Hepatocyte (in vitro differentiated cells): ENCODE measurements at regions not wholly inside any gene's neighbourhood (a gene's known extent, or its start where the extent isn't known, plus 50 kb on each side); places are given as distances from the start of the nearest gene placed in this dataset.

Experiments
- DNase-seq: peaks from one replicate; pipeline ENCODE4 v3.0.0-alpha.2; 2016; ENCODE audit warnings: low spot score
- H2AFZ ChIP-seq: fragments of 200-600 bp; sonication (generic); 2 replicates; pipeline ENCODE4 v1.6.0; 2016; ENCODE audit warnings: antibody characterized with exemption, mild to moderate bottlenecking
- H3K27ac ChIP-seq: fragments of 200-600 bp; sonication (generic); 2 replicates; pipeline ENCODE4 v1.5.1; 2016; ENCODE audit warnings: mild to moderate bottlenecking
- H3K27me3 ChIP-seq: fragments of 200-600 bp; sonication (generic); 2 replicates; pipeline ENCODE4 v1.6.1; 2016
- H3K36me3 ChIP-seq: fragments of 200-600 bp; sonication (generic); replicated peaks from 2 replicates; pipeline ENCODE4 v1.5.1; 2016; ENCODE audit warnings: low read depth; ENCODE audit not compliant: insufficient read depth
- H3K4me1 ChIP-seq: fragments of 200-600 bp; sonication (generic); 2 replicates; pipeline ENCODE4 v1.5.1; 2016; ENCODE audit warnings: mild to moderate bottlenecking, moderate library complexity; ENCODE audit not compliant: insufficient read depth
- H3K4me2 ChIP-seq: fragments of 200-600 bp; sonication (generic); 2 replicates; pipeline ENCODE4 v1.6.0; 2016
- H3K4me3 ChIP-seq: fragments of 200-600 bp; sonication (generic); 2 replicates; pipeline ENCODE4 v1.5.1; 2016; ENCODE audit warnings: mild to moderate bottlenecking
- H3K79me2 ChIP-seq: fragments of 200-600 bp; sonication (generic); 2 replicates; pipeline ENCODE4 v1.6.0; 2017; ENCODE audit warnings: mild to moderate bottlenecking
- H3K9me2 ChIP-seq: fragments of 200-600 bp; sonication (generic); replicated peaks from 2 replicates; pipeline ENCODE4 v1.6.0; 2017; ENCODE audit warnings: mild to moderate bottlenecking; ENCODE audit not compliant: insufficient read depth
- H3K9me3 ChIP-seq: fragments of 200-600 bp; sonication (generic); 2 replicates; pipeline ENCODE4 v1.5.1; 2016; ENCODE audit warnings: low read depth, mild to moderate bottlenecking
- H4K20me1 ChIP-seq: fragments of 200-600 bp; sonication (generic); 2 replicates; pipeline ENCODE4 v1.6.0; 2016; ENCODE audit warnings: mild to moderate bottlenecking; ENCODE audit not compliant: insufficient read depth, poor library complexity, severe bottlenecking
- EZH2 ChIP-seq: fragments of 200-600 bp; sonication (generic); IDR thresholded peaks from 2 replicates; pipeline ENCODE4 v1.6.1; 2016; ENCODE audit warnings: antibody characterized with exemption, mild to moderate bottlenecking, borderline replicate concordance
- EZH2phosphoT487 ChIP-seq: fragments of 200-600 bp; sonication (generic); IDR thresholded peaks from one replicate; pipeline ENCODE4 v1.6.1; 2018; ENCODE audit warnings: antibody characterized with exemption, mild to moderate bottlenecking, low read depth, moderate library complexity; ENCODE audit not compliant: unreplicated experiment, severe bottlenecking
- WGBS: methylation state at CpG from one replicate; pipeline ENCODE4 v1.1.6; 2016; ENCODE audit warnings: low lambda C conversion rate; ENCODE audit errors: missing lambda C conversion rate; 5-methylcytosine and 5-hydroxymethylcytosine counted together
- TF ChIP-seq, protein P1 (sequence below): fragments of 200-600 bp; sonication (generic); IDR thresholded peaks from 2 replicates; pipeline ENCODE4 v1.5.1; 2016; ENCODE audit warnings: antibody characterized with exemption, mild to moderate bottlenecking; ENCODE audit not compliant: poor library complexity

- 89% methylated on average over 23 of the region's 23 CpGs for WGBS
- TF ChIP-seq EZH2 (no peak), EZH2phosphoT487 (no peak)
- TF ChIP-seq, protein P1, sequence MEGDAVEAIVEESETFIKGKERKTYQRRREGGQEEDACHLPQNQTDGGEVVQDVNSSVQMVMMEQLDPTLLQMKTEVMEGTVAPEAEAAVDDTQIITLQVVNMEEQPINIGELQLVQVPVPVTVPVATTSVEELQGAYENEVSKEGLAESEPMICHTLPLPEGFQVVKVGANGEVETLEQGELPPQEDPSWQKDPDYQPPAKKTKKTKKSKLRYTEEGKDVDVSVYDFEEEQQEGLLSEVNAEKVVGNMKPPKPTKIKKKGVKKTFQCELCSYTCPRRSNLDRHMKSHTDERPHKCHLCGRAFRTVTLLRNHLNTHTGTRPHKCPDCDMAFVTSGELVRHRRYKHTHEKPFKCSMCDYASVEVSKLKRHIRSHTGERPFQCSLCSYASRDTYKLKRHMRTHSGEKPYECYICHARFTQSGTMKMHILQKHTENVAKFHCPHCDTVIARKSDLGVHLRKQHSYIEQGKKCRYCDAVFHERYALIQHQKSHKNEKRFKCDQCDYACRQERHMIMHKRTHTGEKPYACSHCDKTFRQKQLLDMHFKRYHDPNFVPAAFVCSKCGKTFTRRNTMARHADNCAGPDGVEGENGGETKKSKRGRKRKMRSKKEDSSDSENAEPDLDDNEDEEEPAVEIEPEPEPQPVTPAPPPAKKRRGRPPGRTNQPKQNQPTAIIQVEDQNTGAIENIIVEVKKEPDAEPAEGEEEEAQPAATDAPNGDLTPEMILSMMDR, result no peak
These were observed 421.4 kb upstream of the SALL3 start for GRCh38 chr18:78558101-78558810.

DNA sequence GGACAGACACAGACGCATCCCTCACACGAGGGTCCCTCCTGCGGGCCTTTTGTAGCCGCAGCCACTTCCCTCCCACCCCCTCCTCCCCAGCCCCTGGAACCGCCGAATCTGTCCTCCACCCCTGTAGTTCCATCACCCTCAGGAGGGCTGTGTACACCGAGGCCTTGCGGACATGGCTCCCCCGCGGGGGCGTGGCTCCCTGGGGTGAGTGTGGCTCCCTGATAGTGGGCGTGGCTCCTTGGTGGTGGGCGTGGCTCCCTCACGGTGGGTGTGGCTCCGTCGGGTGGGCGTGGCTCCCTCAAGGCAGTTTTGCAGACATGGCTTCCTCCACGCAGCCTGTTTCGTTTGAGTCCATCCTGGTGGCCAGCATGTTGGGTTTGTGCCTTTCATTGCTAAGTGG, 420.7 kb upstream of the SALL3 start:
- H3K9me2 ChIP-seq, result no peaks in the 10 kb centered on the region

More at GRCh38 chr18:78558101-78558810, 421.4 kb upstream of the SALL3 start:
- Histone ChIP-seq H3K4me3 (no peak overlapping the region), H3K9me2 (no peaks in the 10 kb centered on the region), H3K79me2 (no peaks in the 10 kb centered on the region), H3K4me1 (no peaks in the 10 kb centered on the region), H3K4me2 (no peak overlapping the region), H3K9me3 (no peaks in the 10 kb centered on the region), H2AFZ (no peak overlapping the region), H3K27ac (no peak overlapping the region), H4K20me1 (no peaks in the 10 kb centered on the region), H3K27me3 (no peaks in the 10 kb centered on the region), H3K36me3 (no peaks in the 10 kb centered on the region)
- no peak for DNase-seq

GRCh38 chr18:78559584-78559983, 420.0 kb upstream of the SALL3 start:
- no peaks in the 10 kb centered on the region for H3K9me2 ChIP-seq
- no peaks in the 10 kb centered on the region for H3K4me1 ChIP-seq
- no peak overlapping the region for H3K4me3 ChIP-seq
- no peaks in the 10 kb centered on the region for H3K79me2 ChIP-seq
- TF ChIP-seq, protein P1, result no peak
- no peak for TF ChIP-seq EZH2
- no peak for TF ChIP-seq EZH2phosphoT487
- no peaks in the 10 kb centered on the region for H3K27me3 ChIP-seq
- 93% methylated on average over 9 of the region's 9 CpGs for WGBS
- H3K4me2 ChIP-seq, result no peak overlapping the region
- no peak overlapping the region for H2AFZ ChIP-seq
- H3K27ac ChIP-seq, result no peak overlapping the region
- H3K36me3 ChIP-seq, result no peaks in the 10 kb centered on the region
- H3K9me3 ChIP-seq, result no peaks in the 10 kb centered on the region
- DNase-seq, result no peak
- no peaks in the 10 kb centered on the region for H4K20me1 ChIP-seq

More for the DNA sequence above, 420.7 kb upstream of the SALL3 start:
- Histone ChIP-seq H3K9me3 (no peaks in the 10 kb centered on the region), H4K20me1 (no peaks in the 10 kb centered on the region), H3K4me1 (no peaks in the 10 kb centered on the region), H3K4me3 (no peak overlapping the region), H3K36me3 (no peaks in the 10 kb centered on the region), H3K4me2 (no peak overlapping the region), H2AFZ (no peak overlapping the region), H3K27me3 (no peaks in the 10 kb centered on the region), H3K27ac (no peak overlapping the region), H3K79me2 (no peaks in the 10 kb centered on the region)
- 81% methylated on average over 15 of the region's 19 CpGs for WGBS
- no peak for DNase-seq
- no peak for TF ChIP-seq EZH2
- TF ChIP-seq, protein P1, result no peak
- TF ChIP-seq EZH2phosphoT487, result no peak
